Caco-2 (cell line): ENCODE measurements at regions not wholly inside any gene's neighbourhood (a gene's known extent, or its start where the extent isn't known, plus 50 kb on each side); places are given as distances from the start of the nearest gene placed in this dataset.

Experiments
- BruUV-seq: library from RNA; stranded (reverse); fragments of 400-500 nt; replicated peaks from 2 replicates; lab custom pipeline; 2021; lab: Mats Ljungman, UMichigan
- CTCF ChIA-PET: fragments of 300-600 bp; sonication (Branson Sonifier 250); formaldehyde crosslinking; loops from one replicate; lab custom pipeline; 2022; ENCODE audit warnings: antibody characterized with exemption; lab: Charles Lee
- POLR2A ChIA-PET: fragments of 300-600 bp; sonication (Branson Sonifier 250); formaldehyde crosslinking; loops from one replicate; lab custom pipeline; 2022; ENCODE audit warnings: antibody characterized with exemption; lab: Charles Lee
- DNase-seq, 2 experiments: peaks; one replicate each; pipeline versions ENCODE4 v3.0.0 to v3.0.0-alpha.2; 2020 to 2022
- H3K27me3 ChIP-seq: replicated peaks from 2 replicates; pipeline ENCODE4 v1.6.0; 2011; ENCODE audit warnings: low read length; ENCODE audit not compliant: control insufficient read depth, insufficient read depth
- H3K36me3 ChIP-seq: 2 replicates; pipeline ENCODE4 v1.5.1; 2011; ENCODE audit warnings: low read length; ENCODE audit not compliant: control insufficient read depth, insufficient read depth
- H3K4me1 ChIP-seq: fragments of 250-450 bp; sonication (Bioruptor Pico); 2 replicates; pipeline ENCODE4 v1.5.1; 2020; ENCODE audit warnings: mild to moderate bottlenecking
- H3K4me3 ChIP-seq: 2 replicates; pipeline ENCODE4 v1.5.1; 2011; ENCODE audit warnings: low read depth, mild to moderate bottlenecking, control low read depth, low read length
- H3K9me3 ChIP-seq: fragments of 250-450 bp; sonication (Bioruptor Pico); 2 replicates; pipeline ENCODE4 v1.5.1; 2020; ENCODE audit warnings: mild to moderate bottlenecking, moderate library complexity
- H3K27ac Mint-ChIP-seq: one replicate; pipeline ENCODE4 v1.8.0; 2022; ENCODE audit warnings: mixed read lengths; ENCODE audit not compliant: unreplicated experiment
- H3K27me3 Mint-ChIP-seq: one replicate; pipeline ENCODE4 v1.8.0; 2022; ENCODE audit warnings: mixed read lengths; ENCODE audit not compliant: insufficient read depth, unreplicated experiment
- H3K36me3 Mint-ChIP-seq: one replicate; pipeline ENCODE4 v1.8.0; 2022; ENCODE audit warnings: mild to moderate bottlenecking, mixed read lengths; ENCODE audit not compliant: insufficient read depth, unreplicated experiment
- H3K4me1 Mint-ChIP-seq: one replicate; pipeline ENCODE4 v1.8.0; 2022; ENCODE audit warnings: low read depth, mixed read lengths; ENCODE audit not compliant: unreplicated experiment
- H3K4me3 Mint-ChIP-seq: one replicate; pipeline ENCODE4 v1.8.0; 2022; ENCODE audit warnings: mild to moderate bottlenecking, moderate library complexity, mixed read lengths; ENCODE audit not compliant: unreplicated experiment
- H3K9me3 Mint-ChIP-seq: one replicate; pipeline ENCODE4 v1.8.0; 2022; ENCODE audit warnings: mixed read lengths; ENCODE audit not compliant: unreplicated experiment
- intact Hi-C: fragments of 100-400 bp; cut with micrococcal nuclease; formaldehyde crosslinking; loops from one replicate; pipeline ENCODE4 v1.10.0; 2022; ENCODE audit not compliant: unreplicated experiment
- TF ChIP-seq, protein P1 (sequence below), 2 experiments: fragments of 200-600 bp in 1 of 2; IDR thresholded peaks; 1 replicate in 1 of 2; 2 replicates in 1 of 2; pipeline versions ENCODE4 v1.5.1 to v1.8.0; 2011 to 2022; ENCODE audit warnings: antibody characterized with exemption in 1 of 2, control low read depth in 1 of 2, inconsistent platforms in 1 of 2, low read depth in 1 of 2, low read length in 1 of 2, mild to moderate bottlenecking in 1 of 2, moderate library complexity in 1 of 2; ENCODE audit not compliant: insufficient read depth in 1 of 2, severe bottlenecking in 1 of 2, unreplicated experiment in 1 of 2

DNA sequence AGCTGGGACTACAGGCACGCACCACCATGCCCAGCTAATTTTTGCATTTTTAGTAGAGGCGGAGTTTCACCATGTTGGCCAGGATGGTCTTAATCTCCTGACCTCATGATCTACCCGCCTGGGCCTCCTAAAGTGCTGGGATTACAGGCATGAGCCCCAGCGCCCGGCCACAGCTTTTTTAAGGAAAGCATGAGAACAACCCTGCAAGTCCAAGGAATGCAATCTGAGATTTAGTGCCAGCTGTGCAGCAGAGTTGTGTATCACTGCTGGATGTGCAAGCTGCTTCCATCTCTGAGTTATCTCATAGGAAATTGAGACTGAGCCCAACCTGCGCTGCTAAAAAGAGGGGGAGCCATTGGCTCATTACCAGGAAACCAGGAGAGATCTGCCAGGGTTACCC lies 399.9 kb upstream of the CYRIA start:
- no peaks in the 10 kb centered on the region; the same call in 1 of the 2 replicates for H3K27me3 ChIP-seq
- ChIA-PET CTCF (no interaction called here), POLR2A (no interaction called here)
- no peaks in the 10 kb centered on the region for H3K9me3 ChIP-seq
- no peak overlapping the region for H3K4me3 ChIP-seq
- no peaks in the 10 kb centered on the region for H3K9me3 Mint-ChIP-seq
- no peaks in the 10 kb centered on the region for H3K36me3 ChIP-seq
- no peak overlapping the region for H3K27ac Mint-ChIP-seq
- intact Hi-C loops, result no loop called here
- no TSS peak for BruUV-seq
- TF ChIP-seq, protein P1, sequence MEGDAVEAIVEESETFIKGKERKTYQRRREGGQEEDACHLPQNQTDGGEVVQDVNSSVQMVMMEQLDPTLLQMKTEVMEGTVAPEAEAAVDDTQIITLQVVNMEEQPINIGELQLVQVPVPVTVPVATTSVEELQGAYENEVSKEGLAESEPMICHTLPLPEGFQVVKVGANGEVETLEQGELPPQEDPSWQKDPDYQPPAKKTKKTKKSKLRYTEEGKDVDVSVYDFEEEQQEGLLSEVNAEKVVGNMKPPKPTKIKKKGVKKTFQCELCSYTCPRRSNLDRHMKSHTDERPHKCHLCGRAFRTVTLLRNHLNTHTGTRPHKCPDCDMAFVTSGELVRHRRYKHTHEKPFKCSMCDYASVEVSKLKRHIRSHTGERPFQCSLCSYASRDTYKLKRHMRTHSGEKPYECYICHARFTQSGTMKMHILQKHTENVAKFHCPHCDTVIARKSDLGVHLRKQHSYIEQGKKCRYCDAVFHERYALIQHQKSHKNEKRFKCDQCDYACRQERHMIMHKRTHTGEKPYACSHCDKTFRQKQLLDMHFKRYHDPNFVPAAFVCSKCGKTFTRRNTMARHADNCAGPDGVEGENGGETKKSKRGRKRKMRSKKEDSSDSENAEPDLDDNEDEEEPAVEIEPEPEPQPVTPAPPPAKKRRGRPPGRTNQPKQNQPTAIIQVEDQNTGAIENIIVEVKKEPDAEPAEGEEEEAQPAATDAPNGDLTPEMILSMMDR (IDR thresholded peaks at IDR 0.05; ENCODE audit: insufficient read depth in 1 of 2, low read depth in 1 of 2, low read length in 1 of 2, severe bottlenecking in 1 of 2, unreplicated experiment in 1 of 2), result no peak
- H3K4me1 ChIP-seq, result no peaks in the 10 kb centered on the region
- peaks cover 3% of the 10 kb centered on the region for H3K27me3 Mint-ChIP-seq
- no peaks in the 10 kb centered on the region for H3K36me3 Mint-ChIP-seq
- no peak overlapping the region for H3K4me3 Mint-ChIP-seq
- DNase-seq, result no peak
- no peaks in the 10 kb centered on the region for H3K4me1 Mint-ChIP-seq

DNA sequence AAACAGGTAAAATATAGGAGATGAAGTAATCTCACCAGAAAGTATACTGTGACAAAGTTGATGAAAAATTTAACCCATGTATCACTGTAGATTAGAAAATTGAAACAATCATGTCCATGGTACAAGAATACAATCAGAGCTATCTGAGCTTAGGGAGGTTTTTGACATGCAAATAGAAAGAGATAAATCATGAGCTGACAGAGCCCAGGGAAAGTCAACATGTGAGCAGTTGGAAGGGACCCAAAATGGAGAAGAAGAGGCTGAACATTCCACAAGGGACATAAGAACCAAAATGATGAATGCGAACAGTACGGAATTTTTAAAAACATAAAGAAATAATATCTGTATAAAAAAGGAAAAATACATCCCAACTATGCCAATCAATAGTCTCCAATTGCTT lies 395.4 kb upstream of the CYRIA start:
- POLR2A ChIA-PET, result no interaction called here

DNA sequence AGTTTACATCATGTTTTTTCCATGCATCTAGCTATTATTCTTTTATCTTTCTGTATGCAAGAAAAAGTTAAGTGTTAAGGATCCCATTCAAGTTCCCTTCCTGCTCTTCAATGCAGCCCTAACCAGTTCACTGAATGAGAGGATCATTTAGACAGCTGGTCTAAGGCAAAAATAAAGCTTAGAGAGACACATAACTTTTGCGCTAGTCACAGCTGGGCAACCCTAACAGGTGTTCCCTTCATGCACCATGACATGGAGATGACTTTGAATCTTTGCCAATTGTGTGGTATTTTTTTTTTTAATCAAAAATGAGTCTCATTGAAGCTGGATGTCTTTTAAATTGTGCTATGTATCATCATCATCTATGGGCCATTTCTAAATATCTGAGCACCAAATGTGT lies 393.8 kb upstream of the CYRIA start:
- no peak for DNase-seq
- H3K4me1 ChIP-seq, result no peaks in the 10 kb centered on the region
- BruUV-seq, result no TSS peak
- ChIA-PET POLR2A (no interaction called here), CTCF (no interaction called here)
- TF ChIP-seq, protein P1 (IDR thresholded peaks at IDR 0.05; ENCODE audit: insufficient read depth in 1 of 2, low read depth in 1 of 2, low read length in 1 of 2, severe bottlenecking in 1 of 2, unreplicated experiment in 1 of 2), result no peak
- H3K36me3 Mint-ChIP-seq, result no peaks in the 10 kb centered on the region
- no peaks in the 10 kb centered on the region for H3K9me3 ChIP-seq
- peaks cover 6% of the 10 kb centered on the region for H3K27me3 Mint-ChIP-seq
- no peaks in the 10 kb centered on the region for H3K36me3 ChIP-seq
- H3K4me3 ChIP-seq, result no peak overlapping the region
- H3K4me1 Mint-ChIP-seq, result no peaks in the 10 kb centered on the region
- no peak overlapping the region for H3K4me3 Mint-ChIP-seq
- H3K9me3 Mint-ChIP-seq, result no peaks in the 10 kb centered on the region
- H3K27me3 ChIP-seq, result no peaks in the 10 kb centered on the region
- no peak overlapping the region for H3K27ac Mint-ChIP-seq
- intact Hi-C loops, result no loop called here

More for the DNA sequence above, 395.4 kb upstream of the CYRIA start:
- H3K4me1 ChIP-seq, result no peaks in the 10 kb centered on the region
- no peak for DNase-seq
- no peak overlapping the region for H3K27ac Mint-ChIP-seq
- H3K36me3 Mint-ChIP-seq, result no peaks in the 10 kb centered on the region
- H3K4me1 Mint-ChIP-seq, result no peaks in the 10 kb centered on the region
- no peak overlapping the region for H3K4me3 ChIP-seq
- no TSS peak for BruUV-seq
- CTCF ChIA-PET, result no interaction called here
- no peak overlapping the region for H3K4me3 Mint-ChIP-seq
- TF ChIP-seq, protein P1 (IDR thresholded peaks at IDR 0.05; ENCODE audit: insufficient read depth in 1 of 2, low read depth in 1 of 2, low read length in 1 of 2, severe bottlenecking in 1 of 2, unreplicated experiment in 1 of 2), result no peak
- H3K27me3 Mint-ChIP-seq, result peaks cover 3% of the 10 kb centered on the region
- H3K36me3 ChIP-seq, result no peaks in the 10 kb centered on the region
- no peaks in the 10 kb centered on the region for H3K9me3 Mint-ChIP-seq
- no peaks in the 10 kb centered on the region for H3K9me3 ChIP-seq
- intact Hi-C loops, result no loop called here
- H3K27me3 ChIP-seq, result no peaks in the 10 kb centered on the region
